Nephron (organoid): ENCODE measurements at regions not wholly inside any gene's neighbourhood (a gene's known extent, or its start where the extent isn't known, plus 50 kb on each side); places are given as distances from the start of the nearest gene placed in this dataset.

Experiments used
- H3K27ac Mint-ChIP-seq, 3 experiments: 2 replicates each; pipeline ENCODE4 v1.8.0; 2020; ENCODE audit warnings: mixed read lengths in 3 of 3, mild to moderate bottlenecking in 2 of 3, moderate library complexity in 1 of 3
- H3K27me3 Mint-ChIP-seq: 2 replicates; pipeline ENCODE4 v1.8.0; 2021; ENCODE audit warnings: low read depth, mild to moderate bottlenecking, moderate library complexity, mixed read lengths
- H3K36me3 Mint-ChIP-seq: 2 replicates; pipeline ENCODE4 v1.8.0; 2020; ENCODE audit warnings: low read depth, mixed read lengths
- H3K4me1 Mint-ChIP-seq: 2 replicates; pipeline ENCODE4 v1.8.0; 2020; ENCODE audit warnings: mixed read lengths
- H3K4me3 Mint-ChIP-seq, 3 experiments: 2 replicates each; pipeline ENCODE4 v1.8.0; 2020; ENCODE audit warnings: mild to moderate bottlenecking in 3 of 3, mixed read lengths in 3 of 3, moderate library complexity in 2 of 3
- H3K9me3 Mint-ChIP-seq: 2 replicates; pipeline ENCODE4 v1.8.0; 2020; ENCODE audit warnings: mixed read lengths
- CTCF ChIP-seq, 3 experiments: fragments of 200-600 bp; sonication (generic); IDR thresholded peaks; one replicate each; pipeline ENCODE4 v1.5.0; 2021; ENCODE audit warnings: antibody characterized with exemption in 3 of 3; ENCODE audit not compliant: unreplicated experiment in 3 of 3

DNA sequence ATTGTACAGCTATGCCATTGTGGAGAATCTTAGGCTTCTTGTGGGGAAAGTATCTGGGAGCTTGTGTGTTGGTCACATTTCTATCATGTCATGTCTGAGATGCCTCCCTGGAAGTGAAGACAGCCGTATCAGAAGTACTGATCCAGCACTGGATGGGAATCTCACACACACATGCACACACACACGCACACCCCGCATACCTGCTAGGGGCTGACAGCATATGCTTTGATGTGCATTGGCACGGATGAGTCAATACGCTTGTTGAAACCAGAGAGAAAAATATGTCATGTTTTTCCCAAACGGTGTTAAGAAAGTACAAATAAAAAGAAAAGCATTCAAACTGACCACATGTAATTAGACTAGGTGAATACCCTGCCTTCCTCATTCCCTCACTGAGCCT lies 260.8 kb downstream of the KTN1 start:
- no peak for TF ChIP-seq CTCF (IDR thresholded peaks at IDR 0.05; ENCODE audit: unreplicated experiment in 3 of 3)
- peaks cover 9% of the 10 kb centered on the region for H3K27me3 Mint-ChIP-seq
- H3K27ac Mint-ChIP-seq: no peak overlapping the region
- no peaks in the 10 kb centered on the region for H3K4me1 Mint-ChIP-seq
- no peak overlapping the region for H3K4me3 Mint-ChIP-seq
- no peaks in the 10 kb centered on the region for H3K36me3 Mint-ChIP-seq
- H3K9me3 Mint-ChIP-seq: peaks cover 2% of the 10 kb centered on the region

- TF ChIP-seq CTCF (IDR thresholded peaks at IDR 0.05; ENCODE audit: unreplicated experiment in 3 of 3): no peak
- Mint-ChIP-seq H3K9me3 (peaks cover 6% of the 10 kb centered on the region), H3K36me3 (no peaks in the 10 kb centered on the region), H3K4me3 (no peak overlapping the region), H3K27ac (no peak overlapping the region), H3K27me3 (peaks cover 9% of the 10 kb centered on the region), H3K4me1 (no peaks in the 10 kb centered on the region)
Measured at GRCh38 chr14:55841625-55842024, 261.6 kb downstream of the KTN1 start.

GRCh38 chr14:55843718-55844403 lies 263.9 kb downstream of the KTN1 start:
- no peaks in the 10 kb centered on the region for H3K4me1 Mint-ChIP-seq
- no peak overlapping the region for H3K4me3 Mint-ChIP-seq
- H3K36me3 Mint-ChIP-seq: no peaks in the 10 kb centered on the region
- H3K27me3 Mint-ChIP-seq: peaks cover 3% of the 10 kb centered on the region
- no peak overlapping the region for H3K27ac Mint-ChIP-seq
- TF ChIP-seq CTCF (IDR thresholded peaks at IDR 0.05; ENCODE audit: unreplicated experiment in 3 of 3): peak in 2 of 3 experiments; percentile 20 to 42
- H3K9me3 Mint-ChIP-seq: peaks cover 6% of the 10 kb centered on the region

GRCh38 chr14:55845963-55846825 lies 266.2 kb downstream of the KTN1 start:
- H3K27ac Mint-ChIP-seq: no peak overlapping the region
- no peaks in the 10 kb centered on the region for H3K4me1 Mint-ChIP-seq
- H3K4me3 Mint-ChIP-seq: no peak overlapping the region
- peaks cover 3% of the 10 kb centered on the region for H3K9me3 Mint-ChIP-seq
- TF ChIP-seq CTCF (IDR thresholded peaks at IDR 0.05; ENCODE audit: unreplicated experiment in 3 of 3): no peak
- H3K36me3 Mint-ChIP-seq: no peaks in the 10 kb centered on the region
- H3K27me3 Mint-ChIP-seq: peaks cover 3% of the 10 kb centered on the region

DNA sequence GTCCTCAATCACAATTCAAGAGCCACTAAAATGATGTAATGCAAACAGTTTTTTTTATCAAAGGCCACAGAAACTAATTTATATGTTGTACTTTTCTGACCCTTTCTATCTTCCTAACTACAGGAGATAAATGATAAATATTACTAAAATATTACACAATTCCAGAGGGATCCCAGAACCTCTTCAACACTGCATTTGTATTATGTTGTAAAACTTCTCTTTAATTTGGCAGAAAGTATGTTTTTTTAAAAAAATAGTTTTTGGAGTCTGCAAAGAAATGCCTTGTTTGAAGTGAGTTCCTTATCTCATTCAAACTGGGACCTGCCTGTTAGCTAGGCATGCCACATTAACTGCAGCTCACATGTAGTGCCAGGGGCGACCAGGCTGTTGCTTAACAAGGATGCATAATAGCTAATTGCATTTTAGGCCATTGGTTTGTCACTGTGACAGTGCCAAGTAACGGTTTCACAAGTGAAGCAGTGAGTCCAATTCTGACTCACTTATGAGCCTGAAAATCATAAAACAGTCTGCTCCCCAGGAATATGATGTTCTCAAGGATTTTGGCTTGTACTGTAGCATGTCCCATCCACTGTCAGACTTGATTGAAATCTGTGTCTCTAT lies 266.9 kb downstream of the KTN1 start:
- Mint-ChIP-seq H3K27ac (no peak overlapping the region), H3K4me1 (no peaks in the 10 kb centered on the region), H3K4me3 (no peak overlapping the region), H3K36me3 (no peaks in the 10 kb centered on the region), H3K27me3 (peaks cover 3% of the 10 kb centered on the region), H3K9me3 (peaks cover 3% of the 10 kb centered on the region)
- no peak for TF ChIP-seq CTCF (IDR thresholded peaks at IDR 0.05; ENCODE audit: unreplicated experiment in 3 of 3)
